Cardiac fibroblast (primary cell): ENCODE measurements at regions not wholly inside any gene's neighbourhood (a gene's known extent, or its start where the extent isn't known, plus 50 kb on each side); places are given as distances from the start of the nearest gene placed in this dataset.

Source experiments
- DNase-seq, 2 donors: peaks; one replicate each; pipeline versions ENCODE4 v3.0.0 to v3.0.0-alpha.2; 2010; ENCODE audit warnings: low read depth in 2 of 2
- H3K4me3 ChIP-seq, 2 donors: replicated peaks in 1 of 2; 1 replicate in 1 of 2; 2 replicates in 1 of 2; pipeline ENCODE4 v1.5.1; 2011; ENCODE audit warnings: low read depth in 2 of 2, low read length in 2 of 2, mild to moderate bottlenecking in 2 of 2, moderate library complexity in 1 of 2
- CTCF ChIP-seq: IDR thresholded peaks from one replicate; pipeline ENCODE4 v1.5.1; 2011; ENCODE audit warnings: low read depth, mild to moderate bottlenecking, low read length, inconsistent platforms

DNA sequence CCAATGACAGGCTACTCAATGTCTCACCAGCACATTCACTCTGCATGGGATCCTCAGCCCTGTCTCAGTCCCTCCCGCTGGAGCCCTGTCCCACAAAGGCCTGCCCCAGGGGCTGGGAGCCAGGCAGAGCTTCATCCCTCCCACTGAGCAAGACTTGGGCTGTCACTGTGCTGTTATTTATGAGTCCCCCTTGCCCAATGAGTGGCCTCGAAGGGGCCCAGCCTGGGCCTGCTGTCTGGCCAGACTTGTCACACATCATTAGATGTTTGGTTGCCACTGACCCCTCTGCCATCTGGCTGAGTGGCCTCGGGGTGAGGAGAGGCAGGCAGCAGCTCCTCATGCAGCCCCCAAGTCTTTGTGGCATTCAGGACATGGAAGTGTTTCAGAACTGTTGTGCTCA lies 330.6 kb upstream of the SKOR2 start:
- no peak for TF ChIP-seq CTCF
- no peak for DNase-seq
- H3K4me3 ChIP-seq: no peak overlapping the region

DNA sequence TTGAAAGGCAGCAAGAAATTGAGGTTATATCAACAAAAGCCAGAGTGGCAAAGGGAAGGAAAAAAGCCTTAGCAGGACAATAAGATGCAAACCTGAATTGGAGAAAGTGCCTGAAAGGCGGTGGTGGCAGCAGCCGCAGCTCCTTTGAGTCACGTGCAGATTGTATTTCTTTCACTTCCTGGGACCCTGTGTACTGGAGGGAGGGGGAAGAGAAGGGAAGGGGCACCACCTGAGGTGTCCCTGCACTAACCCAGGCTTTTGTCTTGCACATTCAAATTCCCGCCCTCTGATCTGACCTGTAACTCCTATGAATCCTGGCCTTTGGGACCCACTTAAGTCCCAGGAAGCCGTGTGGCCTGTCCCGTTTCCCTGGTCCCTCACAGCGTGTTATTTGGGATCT lies 326.1 kb upstream of the SKOR2 start:
- DNase-seq: no peak
- H3K4me3 ChIP-seq: no peak overlapping the region
- no peak for TF ChIP-seq CTCF

DNA sequence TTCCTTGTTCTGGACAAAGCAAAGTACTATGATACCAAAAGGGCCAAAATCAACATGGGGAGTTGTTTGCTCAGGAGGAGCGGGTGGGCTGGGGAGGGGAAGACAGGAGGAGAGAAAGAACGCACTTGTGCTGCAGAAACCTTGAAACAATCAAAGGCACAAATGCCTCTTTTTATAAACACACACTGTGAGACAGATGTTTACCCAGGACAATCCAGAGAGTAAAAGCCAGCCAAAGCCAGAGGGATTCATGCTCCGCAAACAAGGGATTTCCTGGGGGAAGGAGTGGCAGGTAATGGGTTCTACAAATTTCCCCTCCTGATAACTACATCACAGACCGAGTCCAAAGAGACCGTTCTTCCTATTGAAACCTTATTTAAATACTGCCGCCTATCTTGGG lies 323.5 kb upstream of the SKOR2 start:
- DNase-seq: no peak
- no peak overlapping the region for H3K4me3 ChIP-seq
- no peak for TF ChIP-seq CTCF

- H3K4me3 ChIP-seq: no peak overlapping the region
- no peak for TF ChIP-seq CTCF
- no peak for DNase-seq
These were observed 320.5 kb upstream of the SKOR2 start for GRCh38 chr18:47571957-47572356.

DNA sequence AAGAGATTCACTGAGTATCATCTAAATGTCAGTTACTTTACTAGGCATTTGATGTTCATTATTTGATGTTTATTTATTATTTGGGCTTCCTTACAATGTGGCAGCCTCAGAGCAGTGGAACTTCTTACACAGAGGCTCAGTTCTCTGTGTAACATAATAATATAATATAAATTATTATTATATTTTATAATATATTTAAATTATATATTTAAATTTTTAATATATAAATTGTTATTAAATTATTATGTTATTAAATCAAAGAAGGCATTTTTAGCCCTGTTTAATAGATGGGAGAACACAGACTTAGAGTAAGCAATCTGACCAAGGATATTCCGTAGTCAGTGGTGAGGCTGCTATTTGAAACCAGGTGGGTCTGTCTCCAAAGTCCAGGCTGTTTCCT lies 315.3 kb upstream of the SKOR2 start:
- no peak overlapping the region for H3K4me3 ChIP-seq
- no peak for TF ChIP-seq CTCF
- no peak for DNase-seq

GRCh38 chr18:47560723-47561715 lies 309.6 kb upstream of the SKOR2 start:
- TF ChIP-seq CTCF: no peak
- DNase-seq: no peak
- H3K4me3 ChIP-seq: no peak overlapping the region
